GM18507 (cell line): ENCODE measurements at regions not wholly inside any gene's neighbourhood (a gene's known extent, or its start where the extent isn't known, plus 50 kb on each side); places are given as distances from the start of the nearest gene placed in this dataset.
"Not testable (repeated sequence)": the region's sequence is repeated elsewhere in the genome, so short reads cannot be mapped to it uniquely, and the experiment has no call there.

Source experiments
- DNase-seq: peaks from one replicate; pipeline ENCODE4 v3.0.0; 2011; ENCODE audit warnings: low read depth; ENCODE audit not compliant: insufficient read length; ENCODE audit errors: extremely low spot score
- FAIRE-seq: peaks from 2 replicates; lab custom pipeline; 2011; peaks lifted over from hg19 to GRCh38; lab: Jason Lieb, UNC

GRCh38 chr3:34635352-34635850 is 837.0 kb downstream of the PDCD6IP start:
- FAIRE-seq (no peak), DNase-seq (no peak)

- no peak for DNase-seq
- no peak for FAIRE-seq
Observed at GRCh38 chr3:34646911-34647460, 848.6 kb downstream of the PDCD6IP start.

DNA sequence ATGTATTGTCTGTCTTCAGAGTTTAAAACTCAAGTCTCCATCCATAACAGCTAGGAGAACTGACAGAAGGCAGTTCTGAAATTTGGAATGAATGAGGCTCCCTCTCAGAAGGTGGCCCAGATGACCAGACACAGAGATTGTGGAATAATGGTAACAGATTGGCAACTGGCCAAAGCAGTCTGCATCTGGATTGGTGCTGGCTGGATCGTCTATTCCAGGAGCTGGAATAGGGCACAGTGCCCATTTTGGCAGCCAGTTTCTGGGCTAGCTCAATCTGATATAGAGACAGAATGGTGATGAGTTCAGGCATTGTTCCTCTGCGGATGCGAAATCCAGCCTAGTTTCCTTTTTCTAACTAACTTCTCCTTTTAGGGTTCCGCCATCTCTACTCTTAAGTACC is 851.7 kb downstream of the PDCD6IP start:
- no peak for DNase-seq
- no peak for FAIRE-seq

GRCh38 chr3:34668915-34669314 is 870.5 kb downstream of the PDCD6IP start:
- FAIRE-seq (no peak), DNase-seq (no peak)

- no peak for FAIRE-seq
- no peak for DNase-seq
Observed at GRCh38 chr3:34669490-34669889, 871.1 kb downstream of the PDCD6IP start.

- FAIRE-seq, result no peak
- no peak for DNase-seq
Observed at GRCh38 chr3:34675383-34676120, 877.1 kb downstream of the PDCD6IP start.

- DNase-seq, result no peak
- no peak for FAIRE-seq
Observed at GRCh38 chr3:34676436-34676835, 878.0 kb downstream of the PDCD6IP start.

GRCh38 chr3:34678575-34678974 is 880.1 kb downstream of the PDCD6IP start:
- DNase-seq (no peak), FAIRE-seq (no peak)

GRCh38 chr3:34679055-34679454 is 880.6 kb downstream of the PDCD6IP start:
- DNase-seq, FAIRE-seq: not testable (repeated sequence)

DNA sequence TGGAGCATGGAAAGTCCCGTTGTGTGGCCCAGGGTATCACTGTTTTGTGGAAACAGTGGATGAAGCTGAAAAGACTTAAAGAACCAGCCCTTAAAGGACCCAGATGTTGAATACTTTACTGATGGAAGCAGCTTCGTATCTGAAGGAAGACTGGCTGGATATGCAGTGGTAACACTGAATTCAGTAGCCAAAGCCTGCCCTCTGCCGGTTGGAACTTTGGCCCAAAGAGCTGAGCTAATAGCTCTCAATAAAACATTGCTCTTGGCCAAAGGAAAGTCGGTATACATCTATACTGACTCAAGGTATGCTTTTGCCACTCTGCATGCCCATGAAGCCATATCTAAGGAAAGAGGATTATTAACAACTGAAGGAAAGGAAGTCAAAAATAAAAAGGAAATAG is 885.4 kb downstream of the PDCD6IP start:
- no peak for DNase-seq
- FAIRE-seq, result peak; percentile 56

GRCh38 chr3:34686541-34686940 is 888.1 kb downstream of the PDCD6IP start:
- no peak for FAIRE-seq
- DNase-seq, result no peak

GRCh38 chr3:34687671-34688070 is 889.2 kb downstream of the PDCD6IP start:
- no peak for FAIRE-seq
- no peak for DNase-seq

DNA sequence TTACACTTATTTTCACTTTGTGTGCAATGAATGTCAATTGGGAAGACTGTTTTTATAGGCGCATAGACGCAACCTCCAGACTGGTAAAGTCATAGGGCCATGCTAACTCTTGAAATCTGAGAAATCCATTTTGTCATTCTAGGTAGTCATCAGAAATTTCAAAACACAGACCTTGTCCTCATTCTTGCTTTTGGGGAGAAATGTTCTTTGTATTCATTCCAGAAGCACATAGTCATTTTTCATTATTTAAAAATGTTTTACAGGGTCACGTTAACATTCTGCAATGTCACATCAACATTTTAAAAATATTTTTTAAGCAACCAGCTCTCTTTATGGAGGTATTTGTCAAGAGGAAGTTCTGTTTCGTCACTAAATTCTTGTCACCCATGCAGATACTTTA is 898.4 kb downstream of the PDCD6IP start:
- no peak for FAIRE-seq

GRCh38 chr3:34703053-34703452 is 904.6 kb downstream of the PDCD6IP start:
- DNase-seq, result no peak
- no peak for FAIRE-seq

More for the DNA sequence above, 898.4 kb downstream of the PDCD6IP start:
- no peak for DNase-seq

DNA sequence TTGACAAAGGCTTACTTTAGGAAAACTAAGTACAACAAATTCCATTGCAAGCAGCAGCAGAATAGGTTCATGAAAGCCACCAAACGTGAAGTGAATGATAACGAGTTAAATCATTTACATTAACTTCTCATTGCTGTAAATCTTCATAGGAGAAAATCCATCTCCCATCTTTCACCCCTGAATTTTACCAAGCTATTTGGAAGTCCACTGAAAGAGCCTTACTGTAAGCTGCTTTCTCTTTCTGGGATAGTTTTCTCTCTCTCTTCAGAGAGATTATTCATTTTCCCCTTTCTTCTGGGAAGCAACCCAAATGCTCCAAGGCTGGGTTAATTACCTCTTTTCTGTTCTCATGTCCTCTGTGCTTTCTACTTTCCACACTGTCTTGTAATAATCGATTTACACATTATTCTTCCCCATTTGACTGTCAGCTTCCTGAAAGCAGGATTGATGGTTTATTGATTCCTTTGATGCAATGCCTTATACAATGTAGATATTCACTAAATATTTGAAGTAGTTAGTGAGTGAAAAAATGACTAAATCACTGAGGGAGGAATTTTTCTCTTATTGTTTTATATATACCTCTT is 914.3 kb upstream of the ARPP21 start:
- FAIRE-seq (no peak), DNase-seq (no peak)

DNA sequence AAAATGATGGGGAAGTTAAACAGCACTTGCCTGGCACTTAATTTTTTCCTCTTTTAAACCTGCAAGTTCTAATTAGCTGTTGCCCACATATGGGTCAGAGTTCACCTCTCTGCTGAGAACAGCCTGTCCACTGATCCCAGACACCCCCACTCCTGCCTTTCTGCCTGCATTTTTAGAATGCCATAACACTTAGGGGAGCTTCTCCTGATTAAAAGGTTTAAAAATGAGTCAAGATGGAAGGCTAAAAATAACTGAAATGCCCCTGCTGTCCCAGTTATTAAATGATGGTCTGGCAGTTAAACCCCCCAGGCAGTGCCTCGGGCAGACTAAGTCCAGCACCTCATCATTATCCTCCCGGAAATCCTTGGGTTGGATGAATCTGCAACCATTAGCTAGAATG is 913.6 kb upstream of the ARPP21 start:
- FAIRE-seq (no peak), DNase-seq (no peak)

- FAIRE-seq, result no peak
- DNase-seq, result no peak
Observed at GRCh38 chr3:34727700-34728099, 911.6 kb upstream of the ARPP21 start.

GRCh38 chr3:34742151-34742550 is 897.2 kb upstream of the ARPP21 start:
- DNase-seq, result no peak
- no peak for FAIRE-seq

- FAIRE-seq, result no peak
Observed at GRCh38 chr3:34758630-34759261, 880.6 kb upstream of the ARPP21 start.

GRCh38 chr3:34777386-34777785 is 861.9 kb upstream of the ARPP21 start:
- FAIRE-seq (no peak), DNase-seq (no peak)

More at GRCh38 chr3:34758630-34759261, 880.6 kb upstream of the ARPP21 start:
- DNase-seq, result no peak
